Left ventricle myocardium inferior (tissue), 1 donor: ENCODE measurements at regions not wholly inside any gene's neighbourhood (a gene's known extent, or its start where the extent isn't known, plus 50 kb on each side); places are given as distances from the start of the nearest gene placed in this dataset. TPM values are rescaled to one million over a fixed set of nuclear protein-coding genes. Genes with fewer than 3 reads are reported as not detected.
"Not testable (repeated sequence)": the region's sequence is repeated elsewhere in the genome, so short reads cannot be mapped to it uniquely, and the experiment has no call there.

Experiments used
- DNase-seq: peaks from one replicate; pipeline ENCODE4 v3.0.0-alpha.2; 2020
- H3K27ac ChIP-seq: fragments of 200-600 bp; replicated peaks from 2 replicates; pipeline ENCODE4 v1.8.0; 2021
- H3K27me3 ChIP-seq: fragments of 200-600 bp; 2 replicates; pipeline ENCODE4 v1.8.0; 2021; ENCODE audit warnings: low read depth
- H3K36me3 ChIP-seq: fragments of 200-600 bp; 2 replicates; pipeline ENCODE4 v1.8.0; 2021
- H3K4me1 ChIP-seq: fragments of 200-600 bp; 2 replicates; pipeline ENCODE4 v1.8.0; 2021
- H3K4me3 ChIP-seq: fragments of 200-600 bp; 2 replicates; pipeline ENCODE4 v1.8.0; 2021; ENCODE audit warnings: mild to moderate bottlenecking, moderate library complexity
- H3K9me3 ChIP-seq: fragments of 200-600 bp; replicated peaks from 2 replicates; pipeline ENCODE4 v1.8.0; 2021
- intact Hi-C: fragments of 100-400 bp; cut with micrococcal nuclease; formaldehyde crosslinking; loops from one replicate; pipeline ENCODE4 v1.11.0; 2022
- microRNA-seq: library from miRNA; unstranded; fragments of <30 nt; microRNA quantifications from one replicate; pipeline ENCODE4 v1.2.0, GENCODE V29; 2020
- donor health status: DM: no; HTN: yes; CAD: no; lungs with severe emphysema.

- DNase-seq, H3K27me3 ChIP-seq, intact Hi-C loops, H3K9me3 ChIP-seq, H3K36me3 ChIP-seq, H3K4me3 ChIP-seq, H3K27ac ChIP-seq, H3K4me1 ChIP-seq: not testable (repeated sequence)
Measured at GRCh38 chr21:8251701-8252100, 2269.7 kb upstream of the TPTE start.

GRCh38 chr21:8255094-8255493 is 2266.3 kb upstream of the TPTE start:
- intact Hi-C loops, DNase-seq, H3K36me3 ChIP-seq: not testable (repeated sequence)

GRCh38 chr21:8257083-8257799 is 2264.1 kb upstream of the TPTE start:
- H3K4me1 ChIP-seq, H3K27me3 ChIP-seq, intact Hi-C loops, H3K9me3 ChIP-seq, H3K36me3 ChIP-seq, H3K27ac ChIP-seq, H3K4me3 ChIP-seq: not testable (repeated sequence)
- DNase-seq = peak; percentile 1

More at GRCh38 chr21:8255094-8255493, 2266.3 kb upstream of the TPTE start:
- H3K4me3 ChIP-seq, H3K27me3 ChIP-seq, H3K27ac ChIP-seq, H3K4me1 ChIP-seq, H3K9me3 ChIP-seq: not testable (repeated sequence)

GRCh38 chr21:8260065-8260627 is 2261.2 kb upstream of the TPTE start:
- H3K4me3 ChIP-seq, H3K9me3 ChIP-seq, H3K4me1 ChIP-seq, intact Hi-C loops, H3K27ac ChIP-seq, DNase-seq, H3K36me3 ChIP-seq, H3K27me3 ChIP-seq: not testable (repeated sequence)

Small RNA genes lying in the stretch of these regions (microRNA-seq; reads per million reads assigned to microRNA genes)
- gene MIR3648-1 (not detected), gene MIR3687-1 (not detected), gene MIR6724-1 (not detected), gene MIR6724-2 (not detected)
